B cell (primary cell): ENCODE measurements at regions not wholly inside any gene's neighbourhood (a gene's known extent, or its start where the extent isn't known, plus 50 kb on each side); places are given as distances from the start of the nearest gene placed in this dataset.

Source experiments
- CTCF ChIP-seq: fragments of 200-600 bp; IDR thresholded peaks from one replicate; pipeline ENCODE4 v1.8.0; 2022; ENCODE audit warnings: antibody characterized with exemption, mild to moderate bottlenecking
- EZH2 ChIP-seq: IDR thresholded peaks from 2 replicates; pipeline ENCODE4 v1.6.1; 2012; ENCODE audit warnings: borderline replicate concordance, low read depth, mild to moderate bottlenecking, moderate library complexity, low read length; ENCODE audit not compliant: insufficient read depth, poor library complexity, severe bottlenecking

- TF ChIP-seq CTCF: no peak
- no peak for TF ChIP-seq EZH2
These were observed 65.6 kb downstream of the NOL4 start for GRCh38 chr18:34158881-34159690.
